HL-60 (cell line): ENCODE measurements at regions not wholly inside any gene's neighbourhood (a gene's known extent, or its start where the extent isn't known, plus 50 kb on each side); places are given as distances from the start of the nearest gene placed in this dataset.

Source experiments
- CTCF ChIP-seq: IDR thresholded peaks from one replicate; pipeline ENCODE4 v1.5.1; 2011; ENCODE audit warnings: low read length, control low read depth, inconsistent platforms; ENCODE audit not compliant: insufficient read depth
- POLR2AphosphoS5 ChIP-seq: IDR thresholded peaks from 2 replicates; pipeline ENCODE4 v1.6.1; 2012; ENCODE audit warnings: low read depth

GRCh38 chr17:77491921-77492445, 351.2 kb downstream of the SEC14L1 start:
- TF ChIP-seq CTCF (no peak), POLR2AphosphoS5 (no peak)
